NCI-H1417 (cell line): ENCODE measurements at regions not wholly inside any gene's neighbourhood (a gene's known extent, or its start where the extent isn't known, plus 50 kb on each side); places are given as distances from the start of the nearest gene placed in this dataset.
"Not testable (repeated sequence)": the region's sequence is repeated elsewhere in the genome, so short reads cannot be mapped to it uniquely, and the experiment has no call there.

ENCODE experiments used
- DNase-seq, 3 experiments: peaks; one replicate each; lab custom pipeline; 2025; lab: John Stamatoyannopoulos, UW

DNA sequence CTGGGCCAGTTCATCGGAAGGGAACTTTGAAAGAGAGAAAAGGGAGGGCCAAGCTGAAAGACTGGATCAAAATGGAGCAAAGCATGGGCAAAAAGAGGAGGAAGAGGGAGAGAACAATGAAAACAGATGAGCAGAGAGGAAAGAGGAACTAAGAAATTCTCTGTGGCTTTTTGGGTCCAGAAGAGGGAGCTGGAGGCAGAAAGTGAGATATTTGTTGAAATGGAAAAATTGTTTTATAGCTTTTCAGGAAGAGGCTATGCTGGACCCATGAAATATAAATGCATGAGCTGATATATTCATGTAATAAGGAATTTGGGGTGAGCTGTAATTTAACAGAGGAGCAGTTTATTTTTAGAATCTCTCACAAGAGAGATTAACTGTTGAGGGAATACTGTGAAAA is 457.3 kb downstream of the DMAC1 start:
- DNase-seq = no peak

DNA sequence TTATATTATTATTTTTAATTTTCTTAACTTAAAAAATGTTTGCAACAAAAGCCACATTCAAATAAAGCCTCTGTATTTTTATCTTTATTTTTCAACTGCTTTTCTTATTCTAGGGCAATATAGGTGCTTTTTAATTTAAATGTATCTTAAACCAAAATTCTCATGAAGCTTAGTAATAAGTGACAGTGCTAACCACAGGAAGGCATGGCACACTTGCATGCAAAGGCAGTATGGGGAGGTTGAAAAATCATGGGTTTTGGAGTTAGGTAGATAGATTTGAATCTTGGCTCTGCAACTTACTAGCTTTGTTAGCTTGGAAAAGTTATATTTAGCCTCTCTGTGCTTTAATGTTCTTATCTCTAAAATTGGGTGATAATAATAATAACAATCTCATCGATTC is 458.0 kb downstream of the DMAC1 start:
- no peak for DNase-seq

DNA sequence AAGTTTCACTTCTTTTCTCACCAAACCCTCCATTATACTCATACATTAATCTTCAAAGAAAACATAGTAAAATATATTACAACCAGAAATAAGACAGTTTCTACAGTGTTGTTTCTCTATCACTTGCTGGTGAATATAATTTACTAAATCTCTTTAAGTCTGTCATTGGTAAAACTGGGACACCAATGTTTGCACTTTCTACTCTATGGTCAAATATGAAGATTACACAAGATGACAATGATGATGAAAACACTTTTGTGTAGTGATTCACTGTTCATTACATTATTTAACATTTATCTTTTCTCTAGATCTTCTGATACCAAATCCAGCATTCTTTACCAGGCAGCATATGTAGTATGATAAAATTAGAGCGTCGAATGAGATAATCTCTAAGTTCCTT is 459.1 kb downstream of the DMAC1 start:
- no peak for DNase-seq

DNA sequence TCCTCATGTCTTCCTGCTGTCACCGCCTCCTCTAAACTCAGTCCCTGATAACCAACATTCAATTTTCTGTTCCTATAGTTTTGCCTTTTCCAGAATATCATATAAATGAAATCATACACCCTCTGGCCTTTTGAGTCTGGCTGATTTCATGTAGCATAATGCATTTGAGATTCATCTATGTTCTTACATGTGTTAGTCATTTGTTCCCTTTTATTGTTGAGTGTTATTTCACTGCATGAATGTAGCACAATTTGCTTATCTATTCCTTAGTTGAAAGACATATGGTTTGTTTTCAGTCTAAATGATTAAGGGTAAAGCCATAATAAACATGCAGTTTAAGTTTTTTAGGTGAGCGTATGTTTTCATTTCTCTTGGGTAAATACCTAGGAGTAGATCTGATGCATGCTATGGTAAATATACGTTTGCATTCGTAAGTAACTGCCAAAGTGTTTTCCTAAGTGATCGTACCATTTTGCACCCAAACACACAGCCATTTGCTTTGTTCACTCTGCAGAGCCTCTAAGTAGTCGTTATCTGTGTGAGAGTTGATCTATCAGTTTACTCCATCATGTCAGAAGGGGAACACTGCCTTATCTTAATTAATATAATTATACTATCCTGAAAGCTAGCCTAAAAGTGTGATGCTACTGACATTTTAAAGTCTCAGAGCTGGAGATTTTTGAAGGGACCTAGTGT is 460.8 kb downstream of the DMAC1 start:
- no peak for DNase-seq

DNA sequence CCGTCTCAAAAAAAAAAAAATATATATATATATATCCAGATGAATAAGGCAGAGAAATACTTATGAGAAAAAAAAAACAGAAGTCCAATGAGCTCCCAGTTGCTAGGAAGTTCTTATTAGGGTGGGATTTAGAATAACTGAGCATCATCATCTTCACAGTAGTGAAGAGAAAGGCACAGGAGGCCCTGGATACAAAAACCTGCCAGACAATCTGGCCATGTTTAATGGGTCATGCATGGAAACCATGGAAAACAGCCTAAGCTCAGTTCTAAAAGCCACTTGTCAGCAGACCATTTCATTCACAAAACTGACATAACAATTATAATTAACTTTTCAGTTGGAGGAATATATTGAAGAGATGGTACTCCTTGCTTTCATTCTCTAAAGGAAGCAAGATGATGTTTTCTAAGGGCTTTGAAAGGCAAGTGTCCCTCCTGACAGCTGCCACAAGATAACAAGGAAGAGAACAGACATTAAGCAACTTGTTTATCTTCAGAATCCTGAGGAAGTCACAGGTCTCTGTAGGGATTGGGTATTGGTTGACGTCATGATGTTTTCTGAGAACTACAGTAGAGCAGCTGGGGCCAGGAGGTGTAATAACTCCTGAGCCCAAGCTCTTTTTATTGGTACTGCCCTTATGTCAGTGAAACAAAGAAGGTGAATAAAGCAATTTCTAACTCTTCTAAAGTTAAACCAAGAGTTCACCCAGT is 463.1 kb downstream of the DMAC1 start:
- peak in 2 of 3 experiments; percentile 20 to 98 for DNase-seq

DNA sequence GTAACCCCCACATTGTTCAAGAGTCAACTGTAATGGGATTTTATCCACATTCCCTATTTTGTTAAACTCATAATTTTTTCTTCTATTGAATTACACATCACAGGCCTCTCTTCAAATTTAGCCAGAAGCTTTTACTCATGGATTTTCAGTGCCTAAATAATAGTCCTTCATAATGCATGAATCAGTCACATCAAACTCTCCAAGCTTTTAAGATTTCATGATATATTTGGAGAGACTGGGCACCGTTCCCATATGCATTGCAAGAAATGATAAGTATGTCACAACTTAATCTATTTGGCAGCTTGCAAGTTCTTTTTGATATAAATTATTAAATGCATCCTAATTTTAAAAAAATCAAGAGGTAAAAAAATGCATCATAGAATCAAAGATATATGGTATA is 465.9 kb downstream of the DMAC1 start:
- no peak for DNase-seq

DNA sequence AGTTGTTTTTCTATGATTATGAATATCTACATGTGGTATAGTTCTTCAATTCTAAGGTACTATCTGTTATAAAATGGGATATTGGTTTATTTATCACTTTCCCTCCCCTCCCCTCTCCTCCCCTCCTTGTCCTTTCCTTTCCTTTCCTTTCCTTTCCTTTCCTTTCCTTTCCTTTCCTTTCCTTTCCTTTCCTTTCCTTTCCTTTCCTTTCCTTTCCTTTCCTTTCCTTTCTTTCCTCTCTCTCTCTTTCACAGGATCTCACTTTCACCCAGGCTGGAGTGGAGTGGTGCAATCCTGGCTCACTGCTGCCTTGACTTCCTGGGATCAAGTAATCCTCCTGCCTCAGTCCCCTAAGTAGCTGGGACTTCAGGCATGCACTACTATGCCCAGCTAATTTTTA is 466.8 kb downstream of the DMAC1 start:
- no peak for DNase-seq

DNA sequence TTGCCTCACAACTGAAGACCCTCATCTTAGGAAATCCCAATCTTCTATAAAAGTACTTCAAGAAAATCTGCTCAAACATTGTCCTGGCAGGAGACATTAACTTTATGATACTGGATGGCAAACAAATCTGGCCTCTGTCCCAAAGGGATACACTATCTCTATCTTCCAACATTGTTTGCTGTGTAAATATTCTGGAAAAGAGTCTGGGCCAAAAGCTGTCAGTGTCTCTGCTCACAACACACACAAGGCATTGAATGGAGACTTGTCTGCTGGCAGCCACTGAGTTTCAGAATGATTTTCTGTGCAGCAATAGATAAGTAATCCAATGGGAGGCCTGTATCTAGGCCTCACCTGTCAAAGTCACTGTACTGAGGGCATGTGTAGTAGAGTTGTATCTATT is 471.1 kb downstream of the DMAC1 start:
- no peak for DNase-seq

DNA sequence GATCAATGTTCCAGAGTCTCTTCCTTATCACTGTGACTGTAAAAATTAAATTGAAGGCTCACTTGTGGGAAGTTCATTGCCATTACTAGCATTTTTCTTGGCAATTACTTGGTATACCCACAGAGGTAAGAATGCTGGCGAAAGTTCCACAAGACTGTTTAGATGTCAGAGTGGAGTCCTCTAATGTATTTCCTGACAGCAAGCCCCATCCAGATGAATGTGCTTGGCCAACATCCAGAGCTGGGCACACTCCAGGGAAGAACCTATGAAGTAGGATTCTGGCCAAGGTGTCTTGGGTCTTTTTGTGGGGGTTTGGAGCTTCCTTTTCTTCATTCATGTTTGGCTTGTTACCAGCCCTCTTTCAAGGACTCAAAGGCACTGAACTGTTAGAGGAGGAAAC is 473.6 kb downstream of the DMAC1 start:
- no peak for DNase-seq

DNA sequence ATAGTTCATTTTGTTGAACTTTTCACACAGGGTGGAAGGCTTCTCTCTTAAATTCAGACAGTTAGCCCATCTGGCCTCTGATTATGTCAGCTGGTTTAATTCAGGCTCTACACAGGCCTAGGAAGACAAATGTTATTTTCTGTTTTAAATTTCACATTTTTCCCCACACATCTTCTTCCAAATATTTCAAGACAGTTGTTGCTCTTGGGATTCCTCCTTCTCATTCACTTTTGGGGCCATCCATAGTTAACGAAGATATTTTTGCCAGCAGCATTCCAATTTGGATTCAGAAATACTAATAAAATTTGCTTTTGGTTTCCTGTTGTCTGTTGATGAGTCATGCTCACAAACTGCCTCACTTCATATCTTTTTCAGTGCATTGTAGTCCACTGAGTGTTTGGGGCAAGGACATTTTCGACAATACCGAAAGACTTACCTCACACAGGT is 475.4 kb downstream of the DMAC1 start:
- no peak for DNase-seq

DNA sequence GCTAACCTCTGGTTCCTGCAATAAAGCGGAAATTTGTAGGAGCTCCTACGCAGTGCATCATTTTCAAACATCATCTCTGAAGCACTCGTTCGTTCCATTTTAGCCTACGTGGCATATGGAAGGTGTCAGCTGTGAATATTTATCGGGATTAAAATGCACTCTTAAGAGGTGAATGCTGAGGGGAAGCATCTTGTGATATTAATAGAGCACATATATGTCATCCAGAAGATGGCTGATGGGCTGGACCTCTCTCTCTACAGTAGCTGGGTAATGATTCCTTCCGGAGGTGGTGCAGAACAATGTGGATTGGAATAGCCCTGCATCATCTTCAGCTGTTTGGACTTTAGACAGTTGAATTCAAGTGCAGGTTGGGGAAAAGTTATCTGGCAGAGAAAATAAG is 478.7 kb downstream of the DMAC1 start:
- no peak for DNase-seq

DNA sequence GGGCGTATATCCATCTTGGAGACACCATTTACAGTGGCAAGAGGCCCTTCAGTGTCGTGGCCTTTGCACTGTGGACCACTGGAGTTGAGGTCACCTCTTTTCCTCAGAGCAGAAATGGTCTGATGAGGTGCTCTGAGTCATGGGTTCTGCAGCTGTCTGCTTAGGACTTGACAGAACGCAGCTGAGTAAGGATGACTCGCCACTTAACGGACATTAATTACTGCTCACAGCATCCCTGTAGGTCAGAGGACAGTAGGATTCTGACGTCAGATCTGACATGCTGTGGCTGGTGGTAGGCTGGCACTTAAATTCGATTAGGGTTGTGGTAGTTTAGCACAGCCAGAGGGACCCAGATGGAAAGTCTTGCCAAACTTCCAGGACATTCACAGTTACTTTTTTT is 479.4 kb downstream of the DMAC1 start:
- peak in 1 of 3 experiments; percentile 35 for DNase-seq

DNA sequence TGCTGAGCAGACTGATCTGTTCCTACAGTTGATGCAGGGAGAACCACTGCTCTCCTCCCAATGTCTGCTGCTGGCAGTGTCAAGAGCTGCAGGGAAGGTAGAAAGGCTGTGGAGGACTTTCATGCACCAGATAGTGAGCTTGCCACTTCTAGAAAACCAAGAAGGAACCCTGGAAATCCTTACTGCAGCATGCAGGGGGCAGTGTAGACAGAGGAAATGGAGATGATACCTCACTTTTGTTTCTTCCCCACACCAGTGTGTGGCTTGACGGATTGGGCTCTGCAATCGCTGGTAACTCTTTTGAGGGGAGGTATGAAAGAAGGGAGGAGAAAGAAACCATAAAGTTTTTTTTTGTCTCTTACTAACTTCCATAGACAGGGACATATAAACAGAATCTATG is 480.7 kb downstream of the DMAC1 start:
- DNase-seq = no peak

DNA sequence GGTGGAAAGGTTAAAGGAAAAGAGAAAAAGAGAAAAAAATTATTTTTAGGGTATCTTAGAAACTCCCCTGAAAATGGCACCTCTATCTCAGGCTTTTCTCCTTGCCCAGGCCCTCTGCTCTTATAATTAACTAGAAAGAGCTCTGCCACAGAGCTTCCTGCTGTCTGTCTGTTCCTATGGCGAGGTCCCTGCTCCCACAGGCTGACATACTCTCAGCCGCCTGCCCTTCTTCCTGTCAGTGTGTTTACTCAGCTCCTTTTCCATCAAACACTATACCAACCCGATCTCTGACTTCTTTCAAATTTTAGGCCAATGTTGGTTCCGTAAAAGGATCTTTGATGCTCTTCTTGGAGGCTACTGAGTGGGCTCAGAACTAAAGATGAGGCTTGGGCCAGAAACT is 482.6 kb downstream of the DMAC1 start:
- DNase-seq = peak in 1 of 3 experiments; percentile 2

DNA sequence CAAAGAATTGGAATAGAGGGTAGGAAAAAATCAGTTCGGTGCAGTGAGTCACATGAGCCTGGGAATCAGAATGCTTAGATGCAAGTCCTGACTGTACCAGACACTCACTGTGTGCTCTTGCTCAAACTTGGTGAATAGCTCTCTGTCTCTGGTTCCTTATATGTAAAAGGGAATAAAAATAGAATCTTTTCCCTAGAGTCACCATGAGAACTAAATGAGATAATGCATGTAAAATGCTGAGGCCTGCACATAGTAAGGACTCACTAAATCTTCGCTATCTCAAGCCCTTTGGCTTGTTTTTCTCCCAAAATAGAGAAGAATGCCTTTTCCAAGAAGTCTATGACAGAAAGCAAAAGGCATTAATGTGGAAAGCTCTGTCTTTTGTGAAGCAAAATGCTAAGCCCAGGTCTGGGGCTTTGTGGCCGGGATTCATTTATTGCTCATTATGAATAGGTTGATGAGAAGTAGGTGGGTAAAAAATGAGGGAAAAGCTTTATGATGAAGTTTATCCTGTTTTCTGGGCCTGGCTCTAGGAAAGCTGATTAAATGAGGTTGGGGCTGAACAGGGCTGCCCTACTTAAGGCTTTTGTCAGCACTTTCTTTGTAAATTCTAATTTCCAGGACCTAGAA is 483.3 kb downstream of the DMAC1 start:
- no peak for DNase-seq

DNA sequence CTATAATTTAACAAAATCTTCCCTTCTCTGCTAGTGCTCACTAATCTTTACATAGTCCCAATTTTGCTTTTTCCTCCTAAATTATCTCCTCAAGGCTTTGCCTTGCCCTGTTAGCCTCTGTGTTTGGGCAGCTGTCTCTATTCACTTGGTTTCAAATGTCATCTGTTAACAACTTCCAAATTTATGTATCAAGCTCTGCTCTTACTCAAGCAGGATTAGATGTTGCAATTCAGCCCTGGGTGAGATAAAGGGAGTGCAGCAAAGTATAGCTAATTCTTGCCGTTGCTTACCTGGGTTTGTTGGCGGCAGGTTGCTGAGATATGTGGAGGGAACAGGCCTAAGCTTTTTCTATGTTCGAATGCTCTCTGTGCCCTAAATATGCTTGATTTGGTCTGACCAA is 483.8 kb downstream of the DMAC1 start:
- no peak for DNase-seq

DNA sequence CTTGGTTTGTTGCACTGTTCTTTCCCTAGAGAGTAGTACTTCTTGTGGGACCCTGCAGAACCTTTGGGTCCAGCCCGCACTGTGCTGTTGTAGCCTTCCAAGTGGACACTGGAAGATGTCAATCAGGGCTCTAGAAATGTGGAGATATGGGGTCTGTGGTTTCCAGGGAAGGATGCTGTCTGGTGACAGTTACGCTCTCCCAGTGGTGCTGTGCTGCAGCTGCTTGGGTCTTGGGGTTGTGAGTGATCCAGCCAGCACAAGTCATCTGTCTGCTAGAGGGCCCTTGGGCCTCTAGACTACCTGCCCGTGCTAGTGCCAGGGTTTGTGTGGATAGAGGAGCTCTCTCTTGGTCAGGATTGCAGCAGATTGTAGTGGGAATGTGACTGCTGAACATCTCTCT is 484.5 kb downstream of the DMAC1 start:
- DNase-seq = no peak

DNA sequence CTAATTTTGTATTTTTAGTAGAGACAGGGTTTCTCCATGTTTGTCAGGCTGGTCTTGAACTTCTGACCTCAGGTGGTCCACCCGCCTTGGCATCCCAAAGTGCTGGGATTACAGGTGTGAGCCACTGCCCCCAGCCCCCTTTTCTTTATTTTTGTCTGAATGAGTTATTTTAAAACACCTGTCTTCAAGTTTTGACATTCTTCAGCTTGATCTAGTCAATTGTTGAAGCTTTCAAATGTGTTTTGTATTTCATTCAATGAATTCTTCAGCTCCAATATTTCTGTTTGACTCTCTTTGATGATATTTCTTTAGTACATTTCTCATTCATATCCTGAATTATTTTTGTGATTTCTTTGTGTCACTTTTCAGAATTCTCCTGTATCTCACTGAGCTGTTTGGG is 486.2 kb downstream of the DMAC1 start:
- DNase-seq = peak in 1 of 3 experiments; percentile 14

DNA sequence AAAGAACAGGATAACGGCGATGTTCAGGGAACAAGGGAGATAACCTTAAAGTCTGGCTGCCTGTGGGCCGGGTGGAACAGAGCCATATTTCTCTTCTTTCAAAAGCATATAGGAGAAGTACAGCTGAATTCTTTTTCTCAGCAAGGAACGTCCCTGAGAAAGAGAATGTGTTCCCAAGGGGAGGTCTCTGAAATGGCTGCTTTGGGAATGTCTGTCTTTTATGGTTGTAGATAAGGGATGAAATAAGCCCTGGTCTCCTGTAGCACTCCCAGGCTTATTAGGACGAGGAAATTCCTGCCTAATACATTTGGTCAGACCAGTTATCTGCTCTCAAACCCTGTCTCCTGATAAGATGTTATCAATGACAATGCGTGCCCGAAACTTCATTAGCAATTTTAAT is 490.5 kb downstream of the DMAC1 start:
- not testable (repeated sequence) for DNase-seq

DNA sequence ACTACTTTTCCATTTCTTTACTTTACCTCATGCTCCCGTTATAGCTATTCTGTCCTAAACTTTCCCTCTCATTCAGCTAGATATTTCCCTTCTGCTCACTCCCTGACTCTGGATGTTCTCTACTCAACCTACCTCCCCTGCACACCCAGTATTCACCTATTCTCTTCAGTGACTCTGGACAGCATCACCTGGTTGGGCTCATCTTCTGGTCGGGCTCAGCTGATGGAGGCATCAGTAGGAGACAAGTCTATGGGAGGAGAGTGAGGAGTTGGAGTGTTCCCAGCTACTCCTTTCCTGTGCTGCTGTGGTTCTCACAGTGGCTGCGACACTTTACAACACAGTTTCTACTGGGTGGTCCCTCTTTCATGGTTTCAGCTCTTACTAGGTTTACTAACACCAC is 493.9 kb downstream of the DMAC1 start:
- no peak for DNase-seq

DNA sequence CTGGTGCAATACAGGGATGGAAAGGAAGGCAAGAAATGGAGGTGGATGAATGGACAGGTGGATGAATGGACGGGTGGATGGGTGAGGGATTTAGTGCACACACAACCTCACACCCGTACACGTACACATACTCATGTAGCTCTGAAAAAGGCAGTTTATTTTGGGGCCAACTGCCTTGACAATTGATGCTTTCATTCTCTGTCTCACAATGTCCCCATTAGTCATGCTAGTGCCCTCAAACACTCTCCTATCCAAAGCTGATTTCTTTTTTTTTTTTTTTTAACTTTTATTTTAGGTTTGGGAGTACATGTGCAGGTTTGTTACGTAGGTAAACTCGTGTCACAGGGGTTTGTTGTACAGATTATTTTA is 495.0 kb downstream of the DMAC1 start:
- no peak for DNase-seq

DNA sequence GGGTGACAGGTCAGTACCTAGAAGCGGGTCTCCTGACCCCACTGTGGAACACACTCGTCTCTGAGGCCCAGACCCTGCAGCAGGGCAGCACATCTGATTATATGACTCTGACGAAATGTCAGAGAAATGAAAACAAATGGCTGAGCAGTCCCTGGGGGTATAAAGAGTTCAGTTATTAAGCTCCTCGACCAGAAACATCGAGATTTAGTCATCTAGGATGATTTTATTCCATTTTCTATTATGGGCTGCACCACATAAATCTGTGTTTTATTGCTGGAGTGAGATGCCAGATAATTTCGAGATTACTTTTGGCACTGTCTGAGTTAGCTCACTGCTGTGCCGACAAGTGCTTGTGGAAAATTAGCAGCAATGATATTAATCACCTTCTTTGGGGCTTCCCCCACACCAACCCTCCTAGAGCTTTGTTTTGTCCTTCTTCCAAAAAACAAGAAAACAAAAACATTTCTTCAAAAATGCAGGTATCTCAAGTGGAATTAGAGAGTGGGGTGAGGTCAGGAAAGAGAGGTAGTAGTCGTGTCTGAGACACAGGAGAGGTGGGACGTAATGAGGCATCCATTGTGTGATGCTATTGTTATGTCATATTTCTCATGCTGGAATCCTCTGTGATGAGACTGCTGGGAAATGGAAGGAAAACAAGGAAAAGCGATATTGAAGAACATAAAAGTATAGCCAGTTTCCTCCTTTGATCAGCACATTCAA is 495.5 kb downstream of the DMAC1 start:
- DNase-seq = no peak

DNA sequence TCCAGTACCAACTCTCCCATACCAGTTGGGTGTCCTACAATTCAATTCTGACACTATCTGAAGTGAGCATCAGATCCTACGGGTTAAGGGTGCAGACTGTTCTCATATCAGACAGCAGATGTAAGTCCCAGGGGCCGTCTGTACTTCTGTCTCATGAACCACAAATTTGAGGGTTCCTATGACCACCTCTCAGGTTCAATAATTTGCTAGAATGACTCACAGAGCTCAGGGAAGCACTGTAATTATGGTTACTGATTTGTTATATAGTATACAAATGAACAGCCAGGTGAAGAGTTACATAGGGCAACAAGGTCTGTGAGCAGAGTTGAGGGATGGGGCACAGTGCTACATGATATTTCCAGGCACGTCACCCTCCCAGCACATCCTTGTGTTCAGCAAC is 499.1 kb downstream of the DMAC1 start:
- no peak for DNase-seq
